ENCODE measurements at regions not wholly inside any gene's neighbourhood (a gene's known extent, or its start where the extent isn't known, plus 50 kb on each side); places are given as distances from the start of the nearest gene placed in this dataset.
"Not testable (repeated sequence)": the region's sequence is repeated elsewhere in the genome, so short reads cannot be mapped to it uniquely, and the experiment has no call there.

DNA sequence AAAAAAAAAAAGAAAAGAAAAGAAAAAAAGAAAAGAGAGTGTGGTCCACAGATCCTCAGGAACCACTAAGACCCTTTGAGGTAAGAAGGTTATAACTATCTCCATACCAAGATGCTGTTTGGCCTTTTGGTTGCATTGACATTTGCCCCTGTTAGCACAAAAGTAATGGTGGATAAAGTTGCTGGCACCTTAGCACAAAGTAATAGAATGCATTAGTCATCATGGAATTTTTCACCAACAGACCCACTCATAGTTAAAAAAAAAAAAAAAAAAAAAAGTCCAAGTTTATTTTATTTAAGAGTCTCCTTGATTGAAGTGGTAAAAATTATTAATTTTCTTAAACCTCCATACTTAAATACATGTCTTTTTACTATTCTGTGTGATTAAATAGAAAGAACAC lies 78.4 kb upstream of the RBPJ start:
- H3K4me1 ChIP-seq (ENCODE audit: control insufficient read depth, insufficient read depth, low read length), result no peaks in the 10 kb centered on the region
- no peaks in the 10 kb centered on the region for H3K9me3 ChIP-seq (ENCODE audit: control insufficient read depth, insufficient read depth, low read depth, low read length)
- no peak overlapping the region for H3K27ac ChIP-seq (ENCODE audit: low read length)
- no TSS peak for BruUV-seq (replicated peaks)
- no peaks in the 10 kb centered on the region for H3K36me3 ChIP-seq (ENCODE audit: control insufficient read depth, insufficient read depth, low read length)
- no peaks in the 10 kb centered on the region for H3K27me3 ChIP-seq (ENCODE audit: control insufficient read depth, insufficient read depth, low read length)
- intact Hi-C loops (cut with micrococcal nuclease; ENCODE audit: unreplicated experiment) (no loop called here), in situ Hi-C loops (cut with HindIII; ENCODE audit: low pct_unique_long_range_greater_than_20kb, low sequenced_read_pairs) (no loop called here)
- ChIA-PET POLR2A (no interaction called here), CTCF (no interaction called here)
- ATAC-seq, result no peak
- H3K4me3 ChIP-seq (ENCODE audit: low read depth in 2 of 2, low read length in 2 of 2), result no peak overlapping the region
- no peak for DNase-seq (ENCODE audit: low read depth, low spot score)
- no peak for TF ChIP-seq POLR2AphosphoS5 (IDR thresholded peaks at IDR 0.05; ENCODE audit: low read depth, low read length)
- TF ChIP-seq, protein P1, sequence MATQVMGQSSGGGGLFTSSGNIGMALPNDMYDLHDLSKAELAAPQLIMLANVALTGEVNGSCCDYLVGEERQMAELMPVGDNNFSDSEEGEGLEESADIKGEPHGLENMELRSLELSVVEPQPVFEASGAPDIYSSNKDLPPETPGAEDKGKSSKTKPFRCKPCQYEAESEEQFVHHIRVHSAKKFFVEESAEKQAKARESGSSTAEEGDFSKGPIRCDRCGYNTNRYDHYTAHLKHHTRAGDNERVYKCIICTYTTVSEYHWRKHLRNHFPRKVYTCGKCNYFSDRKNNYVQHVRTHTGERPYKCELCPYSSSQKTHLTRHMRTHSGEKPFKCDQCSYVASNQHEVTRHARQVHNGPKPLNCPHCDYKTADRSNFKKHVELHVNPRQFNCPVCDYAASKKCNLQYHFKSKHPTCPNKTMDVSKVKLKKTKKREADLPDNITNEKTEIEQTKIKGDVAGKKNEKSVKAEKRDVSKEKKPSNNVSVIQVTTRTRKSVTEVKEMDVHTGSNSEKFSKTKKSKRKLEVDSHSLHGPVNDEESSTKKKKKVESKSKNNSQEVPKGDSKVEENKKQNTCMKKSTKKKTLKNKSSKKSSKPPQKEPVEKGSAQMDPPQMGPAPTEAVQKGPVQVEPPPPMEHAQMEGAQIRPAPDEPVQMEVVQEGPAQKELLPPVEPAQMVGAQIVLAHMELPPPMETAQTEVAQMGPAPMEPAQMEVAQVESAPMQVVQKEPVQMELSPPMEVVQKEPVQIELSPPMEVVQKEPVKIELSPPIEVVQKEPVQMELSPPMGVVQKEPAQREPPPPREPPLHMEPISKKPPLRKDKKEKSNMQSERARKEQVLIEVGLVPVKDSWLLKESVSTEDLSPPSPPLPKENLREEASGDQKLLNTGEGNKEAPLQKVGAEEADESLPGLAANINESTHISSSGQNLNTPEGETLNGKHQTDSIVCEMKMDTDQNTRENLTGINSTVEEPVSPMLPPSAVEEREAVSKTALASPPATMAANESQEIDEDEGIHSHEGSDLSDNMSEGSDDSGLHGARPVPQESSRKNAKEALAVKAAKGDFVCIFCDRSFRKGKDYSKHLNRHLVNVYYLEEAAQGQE (IDR thresholded peaks at IDR 0.05; ENCODE audit: insufficient read depth in 1 of 2, low read depth in 2 of 2, low read length in 1 of 2), result no peak
- no peak for TF ChIP-seq TCF7L2 (IDR thresholded peaks at IDR 0.05; ENCODE audit: low read depth, low read length)

DNA sequence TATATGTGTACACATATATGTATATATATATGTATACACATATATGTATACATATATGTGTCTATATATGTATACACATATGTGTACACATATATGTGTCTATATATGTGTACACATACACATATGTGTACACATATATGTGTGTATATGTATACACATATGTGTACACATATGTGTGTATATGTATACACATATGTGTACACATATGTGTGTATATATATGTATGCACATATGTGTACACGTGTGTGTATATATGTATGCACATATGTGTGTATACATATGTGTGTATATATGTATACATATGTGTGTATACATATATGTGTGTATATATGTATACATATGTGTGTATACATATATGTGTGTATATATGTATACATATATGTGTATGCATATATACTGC lies 76.7 kb upstream of the RBPJ start:
- intact Hi-C loops (cut with micrococcal nuclease; ENCODE audit: unreplicated experiment); POLR2A ChIA-PET; H3K4me3 ChIP-seq (ENCODE audit: low read depth in 2 of 2, low read length in 2 of 2); H3K27ac ChIP-seq (ENCODE audit: low read length); H3K27me3 ChIP-seq (ENCODE audit: control insufficient read depth, insufficient read depth, low read length); H3K4me1 ChIP-seq (ENCODE audit: control insufficient read depth, insufficient read depth, low read length); BruUV-seq (replicated peaks); CTCF ChIA-PET; in situ Hi-C loops (cut with HindIII; ENCODE audit: low pct_unique_long_range_greater_than_20kb, low sequenced_read_pairs); H3K36me3 ChIP-seq (ENCODE audit: control insufficient read depth, insufficient read depth, low read length); H3K9me3 ChIP-seq (ENCODE audit: control insufficient read depth, insufficient read depth, low read depth, low read length); DNase-seq (ENCODE audit: low read depth, low spot score); ATAC-seq: not testable (repeated sequence)

DNA sequence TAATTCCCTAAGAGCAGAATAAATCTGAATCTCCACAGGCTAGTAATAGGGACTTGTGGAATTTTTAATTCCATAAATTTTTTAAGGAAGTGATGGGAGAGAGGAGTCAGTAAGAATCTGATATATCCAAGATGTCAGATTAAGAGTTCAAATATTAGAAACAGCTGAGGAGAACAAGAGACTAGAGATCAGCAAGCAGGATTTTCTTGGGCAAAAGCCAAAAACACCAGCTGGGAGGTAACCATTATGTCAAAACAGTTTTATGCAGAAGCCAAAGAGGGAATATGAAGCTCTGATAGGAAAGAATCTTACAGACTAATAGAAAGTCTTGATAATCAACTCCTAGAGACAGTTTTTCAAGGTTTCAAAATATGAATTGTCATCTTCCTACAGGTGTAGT lies 72.2 kb upstream of the RBPJ start:
- DNase-seq (ENCODE audit: low read depth, low spot score) (no peak), ATAC-seq (no peak)
- TF ChIP-seq, protein P1 (IDR thresholded peaks at IDR 0.05; ENCODE audit: insufficient read depth in 1 of 2, low read depth in 2 of 2, low read length in 1 of 2), result no peak
- TF ChIP-seq SIN3A (IDR thresholded peaks at IDR 0.05; ENCODE audit: borderline replicate concordance, insufficient read depth, low read depth, low read length), result no peak
- no peak for TF ChIP-seq TCF7L2 (IDR thresholded peaks at IDR 0.05; ENCODE audit: low read depth, low read length)
- TF ChIP-seq, protein P2, sequence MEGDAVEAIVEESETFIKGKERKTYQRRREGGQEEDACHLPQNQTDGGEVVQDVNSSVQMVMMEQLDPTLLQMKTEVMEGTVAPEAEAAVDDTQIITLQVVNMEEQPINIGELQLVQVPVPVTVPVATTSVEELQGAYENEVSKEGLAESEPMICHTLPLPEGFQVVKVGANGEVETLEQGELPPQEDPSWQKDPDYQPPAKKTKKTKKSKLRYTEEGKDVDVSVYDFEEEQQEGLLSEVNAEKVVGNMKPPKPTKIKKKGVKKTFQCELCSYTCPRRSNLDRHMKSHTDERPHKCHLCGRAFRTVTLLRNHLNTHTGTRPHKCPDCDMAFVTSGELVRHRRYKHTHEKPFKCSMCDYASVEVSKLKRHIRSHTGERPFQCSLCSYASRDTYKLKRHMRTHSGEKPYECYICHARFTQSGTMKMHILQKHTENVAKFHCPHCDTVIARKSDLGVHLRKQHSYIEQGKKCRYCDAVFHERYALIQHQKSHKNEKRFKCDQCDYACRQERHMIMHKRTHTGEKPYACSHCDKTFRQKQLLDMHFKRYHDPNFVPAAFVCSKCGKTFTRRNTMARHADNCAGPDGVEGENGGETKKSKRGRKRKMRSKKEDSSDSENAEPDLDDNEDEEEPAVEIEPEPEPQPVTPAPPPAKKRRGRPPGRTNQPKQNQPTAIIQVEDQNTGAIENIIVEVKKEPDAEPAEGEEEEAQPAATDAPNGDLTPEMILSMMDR (IDR thresholded peaks at IDR 0.05), result no peak
- TF ChIP-seq POLR2AphosphoS5 (IDR thresholded peaks at IDR 0.05; ENCODE audit: low read depth, low read length), result no peak
- Histone ChIP-seq H3K4me3 (ENCODE audit: low read depth in 2 of 2, low read length in 2 of 2) (no peak overlapping the region), H3K9me3 (ENCODE audit: control insufficient read depth, insufficient read depth, low read depth, low read length) (no peaks in the 10 kb centered on the region), H3K27ac (ENCODE audit: low read length) (no peak overlapping the region), H3K27me3 (ENCODE audit: control insufficient read depth, insufficient read depth, low read length) (no peaks in the 10 kb centered on the region), H3K4me1 (ENCODE audit: control insufficient read depth, insufficient read depth, low read length) (no peaks in the 10 kb centered on the region), H3K36me3 (ENCODE audit: control insufficient read depth, insufficient read depth, low read length) (no peaks in the 10 kb centered on the region)
- in situ Hi-C loops (cut with HindIII; ENCODE audit: low pct_unique_long_range_greater_than_20kb, low sequenced_read_pairs), result no loop called here
- no TSS peak for BruUV-seq (replicated peaks)
- intact Hi-C loops (cut with micrococcal nuclease; ENCODE audit: unreplicated experiment), result no loop called here
- POLR2A ChIA-PET, result no interaction called here
- CTCF ChIA-PET, result no interaction called here

Measured in Panc1 (cell line).